ENCODE measurements at regions not wholly inside any gene's neighbourhood (a gene's known extent, or its start where the extent isn't known, plus 50 kb on each side); places are given as distances from the start of the nearest gene placed in this dataset.
A peak's percentile ranks its signal among the peaks of the same experiment; 100 is the strongest.

DNA sequence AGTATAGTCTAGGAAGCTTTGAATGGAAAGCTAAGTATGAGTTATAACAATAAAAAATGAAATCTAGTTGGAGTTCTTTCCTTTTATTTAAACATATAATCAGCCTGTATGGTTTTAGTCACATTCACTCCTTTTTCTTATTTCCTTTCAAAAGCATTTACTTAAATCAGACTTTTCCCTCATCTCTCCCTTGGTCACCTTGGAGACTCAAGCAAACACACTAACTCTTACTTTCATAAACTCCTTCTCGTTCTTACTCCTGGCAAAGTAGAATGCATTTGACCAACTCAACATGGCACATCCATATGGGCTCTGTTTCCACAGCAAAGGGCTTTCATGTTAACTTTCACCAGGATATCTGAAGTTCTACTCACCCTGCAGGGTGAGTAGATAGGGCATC lies 400.0 kb downstream of the LMO7 start:
- ATAC-seq = no peak
- no peaks in the 10 kb centered on the region for H3K36me3 ChIP-seq
- 38 to 82% methylated on average over 1 of the region's 1 CpG for WGBS, 2 donors
- TF ChIP-seq, protein P1, sequence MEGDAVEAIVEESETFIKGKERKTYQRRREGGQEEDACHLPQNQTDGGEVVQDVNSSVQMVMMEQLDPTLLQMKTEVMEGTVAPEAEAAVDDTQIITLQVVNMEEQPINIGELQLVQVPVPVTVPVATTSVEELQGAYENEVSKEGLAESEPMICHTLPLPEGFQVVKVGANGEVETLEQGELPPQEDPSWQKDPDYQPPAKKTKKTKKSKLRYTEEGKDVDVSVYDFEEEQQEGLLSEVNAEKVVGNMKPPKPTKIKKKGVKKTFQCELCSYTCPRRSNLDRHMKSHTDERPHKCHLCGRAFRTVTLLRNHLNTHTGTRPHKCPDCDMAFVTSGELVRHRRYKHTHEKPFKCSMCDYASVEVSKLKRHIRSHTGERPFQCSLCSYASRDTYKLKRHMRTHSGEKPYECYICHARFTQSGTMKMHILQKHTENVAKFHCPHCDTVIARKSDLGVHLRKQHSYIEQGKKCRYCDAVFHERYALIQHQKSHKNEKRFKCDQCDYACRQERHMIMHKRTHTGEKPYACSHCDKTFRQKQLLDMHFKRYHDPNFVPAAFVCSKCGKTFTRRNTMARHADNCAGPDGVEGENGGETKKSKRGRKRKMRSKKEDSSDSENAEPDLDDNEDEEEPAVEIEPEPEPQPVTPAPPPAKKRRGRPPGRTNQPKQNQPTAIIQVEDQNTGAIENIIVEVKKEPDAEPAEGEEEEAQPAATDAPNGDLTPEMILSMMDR (IDR thresholded peaks at IDR 0.05) = no peak
- no peak for DNase-seq
- H3K4me3 ChIP-seq = no peak overlapping the region
- intact Hi-C loops (cut with DNase I) = no loop called here
- no peaks in the 10 kb centered on the region for H3K27me3 ChIP-seq
- peak overlapping the region in 1 of 10 donors; percentile 33 for H3K27ac ChIP-seq
- H3K4me1 ChIP-seq = peaks cover 0 to 3% (median 0%) of the 10 kb centered on the region in 9 donors
- peaks cover 0 to 2% (median 0%) of the 10 kb centered on the region in 11 donors for H3K9me3 ChIP-seq

DNA sequence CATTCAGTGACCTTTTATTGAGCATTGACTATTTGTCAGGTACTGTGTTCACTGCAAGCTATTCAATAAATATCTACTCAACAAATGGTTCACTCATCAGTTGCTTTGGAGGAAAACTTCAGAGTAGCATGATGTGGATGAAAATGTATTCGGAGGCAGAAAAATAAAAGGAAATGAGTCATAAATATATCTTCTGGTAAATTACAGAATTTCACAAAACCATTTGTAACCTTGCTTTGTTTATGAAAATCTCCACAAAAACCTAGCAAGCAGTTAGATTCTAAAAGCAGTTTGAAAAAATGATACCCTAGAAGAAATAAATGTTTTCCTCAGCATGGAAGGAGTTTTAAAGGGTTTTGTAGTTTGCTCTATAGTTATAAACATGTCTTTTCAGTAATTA lies 399.6 kb downstream of the LMO7 start:
- no peak for ATAC-seq
- intact Hi-C loops (cut with DNase I) = no loop called here
- no peaks in the 10 kb centered on the region for H3K27me3 ChIP-seq
- H3K4me3 ChIP-seq = no peak overlapping the region
- no peak for DNase-seq
- TF ChIP-seq, protein P1 (IDR thresholded peaks at IDR 0.05) = no peak
- peak overlapping the region in 1 of 10 donors; percentile 33 for H3K27ac ChIP-seq
- H3K36me3 ChIP-seq = no peaks in the 10 kb centered on the region
- peaks cover 0 to 3% (median 0%) of the 10 kb centered on the region in 9 donors for H3K4me1 ChIP-seq
- H3K9me3 ChIP-seq = no peaks in the 10 kb centered on the region
- 43 to 65% methylated on average over 1 of the region's 1 CpG for WGBS, 2 donors

GRCh38 chr13:76029706-76030105 lies 393.6 kb downstream of the LMO7 start:
- DNase-seq (no peak), ATAC-seq (no peak)
- Histone ChIP-seq H3K4me3 (no peak overlapping the region), H3K9me3 (no peaks in the 10 kb centered on the region), H3K27ac (no peak overlapping the region), H3K36me3 (no peaks in the 10 kb centered on the region), H3K27me3 (no peaks in the 10 kb centered on the region), H3K4me1 (no peaks in the 10 kb centered on the region)
- TF ChIP-seq, protein P1 (IDR thresholded peaks at IDR 0.05) = no peak
- intact Hi-C loops (cut with DNase I) = no loop called here

- TF ChIP-seq, protein P1 (IDR thresholded peaks at IDR 0.05) = no peak
- H3K27me3 ChIP-seq = no peaks in the 10 kb centered on the region
- no peak for ATAC-seq
- 73 to 76% methylated on average over 2 of the region's 2 CpGs for WGBS, 2 donors
- DNase-seq = no peak
- no peaks in the 10 kb centered on the region for H3K36me3 ChIP-seq
- H3K4me1 ChIP-seq = no peaks in the 10 kb centered on the region
- no peak overlapping the region for H3K27ac ChIP-seq
- intact Hi-C loops (cut with DNase I) = no loop called here
- H3K4me3 ChIP-seq = no peak overlapping the region
- H3K9me3 ChIP-seq = peaks cover 0 to 1% (median 0%) of the 10 kb centered on the region in 11 donors
These were observed 393.0 kb downstream of the LMO7 start for GRCh38 chr13:76029088-76029487.
